CD4-positive, alpha-beta T cell treated with Interleukin-21 for 1 hour (primary cell): ENCODE measurements at regions not wholly inside any gene's neighbourhood (a gene's known extent, or its start where the extent isn't known, plus 50 kb on each side); places are given as distances from the start of the nearest gene placed in this dataset.
"Not testable (repeated sequence)": the region's sequence is repeated elsewhere in the genome, so short reads cannot be mapped to it uniquely, and the experiment has no call there.

Experiments
- DNase-seq: peaks from one replicate; pipeline ENCODE4 v3.0.0-alpha.2; 2020

- not testable (repeated sequence) for DNase-seq
Observed at GRCh38 chr17:64800987-64801386, 118.3 kb downstream of the LRRC37A3 start.

DNA sequence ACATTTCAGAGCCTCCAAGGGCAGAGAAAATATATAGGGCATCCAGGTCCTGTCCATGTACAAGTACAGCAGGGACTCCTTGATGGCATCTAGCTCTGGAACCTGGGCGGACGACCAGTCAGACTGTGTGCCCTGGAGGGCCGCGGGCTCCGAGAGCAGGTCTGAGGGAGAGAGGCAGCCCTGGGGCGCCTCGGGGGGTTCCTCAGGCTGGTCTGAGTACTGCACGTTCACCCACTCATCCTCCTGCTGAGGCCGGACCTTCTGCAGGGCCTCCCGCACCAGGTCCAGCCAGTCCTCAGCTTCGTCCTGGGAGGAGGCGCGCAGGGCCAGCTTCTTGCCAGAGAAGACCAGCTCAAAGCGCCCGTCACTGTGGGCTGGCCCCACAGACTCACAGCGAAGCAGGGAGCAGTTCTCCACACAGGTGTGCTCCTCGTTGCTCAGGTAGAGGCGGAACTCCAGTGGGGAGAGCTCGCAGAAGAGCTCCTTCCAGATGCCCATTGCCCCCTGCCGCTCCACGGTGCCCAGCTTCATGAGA is 118.8 kb downstream of the LRRC37A3 start:
- not testable (repeated sequence) for DNase-seq

DNA sequence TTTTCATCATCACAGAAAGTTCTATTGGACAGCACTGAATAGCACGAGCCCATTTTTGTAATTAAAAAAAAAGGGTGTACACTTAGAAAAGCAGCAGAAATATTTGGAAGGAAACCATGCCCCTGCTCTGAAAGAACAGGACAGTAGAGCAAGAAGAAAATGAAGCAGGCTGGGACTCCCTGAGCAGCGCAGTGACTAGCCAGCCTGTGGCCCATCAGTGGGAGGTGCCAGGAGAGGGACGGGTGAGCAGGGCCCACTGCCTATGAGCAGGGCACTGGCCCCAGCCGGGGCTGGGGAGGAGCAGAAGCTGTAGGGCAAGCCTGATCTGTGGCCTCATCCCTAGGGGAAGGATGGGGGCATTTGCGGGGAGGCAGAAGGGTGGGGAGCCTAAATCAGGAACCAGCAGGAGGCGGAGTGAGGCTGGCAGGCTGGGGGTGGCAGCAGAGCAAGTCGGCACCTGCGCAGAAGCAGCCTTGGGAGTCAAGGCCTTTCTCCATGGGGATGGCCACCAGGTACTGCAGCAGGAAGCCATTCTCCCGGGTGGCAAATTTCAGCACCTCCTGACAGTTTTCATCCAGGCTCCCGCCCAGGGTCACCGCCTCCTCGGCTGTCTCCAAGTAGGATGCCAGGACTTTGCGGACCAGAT is 119.6 kb downstream of the LRRC37A3 start:
- DNase-seq = not testable (repeated sequence)

DNA sequence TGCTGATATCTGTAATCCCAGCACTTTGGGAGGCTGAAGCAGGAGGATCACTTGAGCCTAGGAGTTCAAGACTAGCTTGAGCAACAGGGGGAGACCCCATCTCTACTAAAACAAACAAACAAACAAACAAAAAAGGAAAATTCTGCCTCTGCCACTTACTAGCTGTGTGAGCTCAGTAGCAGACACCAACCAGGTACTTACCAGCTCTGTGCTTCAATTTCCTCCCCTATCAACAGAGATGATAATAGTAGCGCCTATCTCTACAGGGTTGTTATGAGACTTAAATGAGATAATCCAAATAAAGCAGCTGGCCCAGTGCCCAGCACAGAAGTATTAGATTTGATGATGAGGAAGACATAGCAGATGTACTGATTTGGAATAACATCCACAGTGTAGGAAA is 120.3 kb downstream of the LRRC37A3 start:
- DNase-seq = not testable (repeated sequence)

GRCh38 chr17:64798489-64798790 is 120.8 kb downstream of the LRRC37A3 start:
- not testable (repeated sequence) for DNase-seq

GRCh38 chr17:64797746-64798488 is 121.4 kb downstream of the LRRC37A3 start:
- DNase-seq = not testable (repeated sequence)

DNA sequence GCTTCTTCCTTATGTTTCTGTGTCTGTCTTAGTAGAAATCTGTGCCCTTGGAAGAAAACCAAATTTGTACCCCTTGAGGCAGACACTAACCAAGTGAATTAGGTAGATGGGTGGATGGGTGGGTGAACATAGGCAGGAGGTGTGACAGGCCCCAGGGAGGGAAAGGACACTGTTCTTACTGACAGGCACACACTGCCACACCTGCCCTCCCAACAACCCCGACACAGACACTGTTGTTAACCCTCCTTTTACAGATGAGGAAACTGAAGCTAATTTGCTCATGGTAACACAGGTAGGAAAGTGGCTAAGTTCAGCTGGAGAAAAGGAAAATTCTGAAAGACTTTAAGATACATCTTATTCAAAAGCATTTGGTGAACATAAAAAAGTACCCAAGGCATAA is 123.9 kb downstream of the LRRC37A3 start:
- DNase-seq = not testable (repeated sequence)

- not testable (repeated sequence) for DNase-seq
Observed at GRCh38 chr17:64794548-64795274, 124.6 kb downstream of the LRRC37A3 start.

- DNase-seq = not testable (repeated sequence)
Observed at GRCh38 chr17:64794113-64794512, 125.2 kb downstream of the LRRC37A3 start.

DNA sequence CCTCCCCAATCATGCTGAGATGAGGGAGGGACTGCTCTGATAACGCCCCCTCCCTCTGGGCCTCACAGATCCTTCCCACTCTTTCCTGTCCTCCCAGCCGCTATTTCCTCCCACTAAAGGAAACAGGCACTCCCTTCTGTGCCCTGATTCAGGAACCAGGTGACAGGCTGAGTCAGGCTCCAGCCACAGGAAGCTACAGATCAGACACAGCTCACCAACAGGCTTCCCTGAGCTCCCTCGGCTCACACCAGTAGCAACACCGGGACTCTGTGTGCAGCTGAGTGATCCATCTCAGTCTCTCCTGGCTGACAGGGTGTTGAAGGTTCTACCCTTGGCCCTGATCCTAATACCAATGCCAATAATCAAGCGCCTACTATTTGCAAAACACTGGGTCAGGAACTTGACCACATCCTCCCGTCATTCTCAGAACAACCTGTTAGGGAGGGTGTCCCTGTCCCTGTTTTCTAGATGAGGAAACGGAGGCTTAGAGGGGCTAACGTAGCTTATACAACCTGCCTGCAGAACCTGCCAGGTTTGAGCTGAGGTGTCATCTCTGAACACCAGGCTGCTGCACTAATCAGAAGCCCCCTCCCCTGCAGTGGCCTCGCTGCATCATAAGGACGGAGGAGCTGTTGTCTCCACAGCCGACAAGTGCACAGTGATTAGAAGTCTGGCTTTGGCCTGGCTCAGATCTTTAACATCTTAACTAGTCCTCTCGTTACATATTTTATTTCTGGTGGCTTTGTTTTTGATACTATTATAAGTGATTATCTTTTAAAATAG is 126.3 kb downstream of the LRRC37A3 start:
- DNase-seq = peak; percentile 24

DNA sequence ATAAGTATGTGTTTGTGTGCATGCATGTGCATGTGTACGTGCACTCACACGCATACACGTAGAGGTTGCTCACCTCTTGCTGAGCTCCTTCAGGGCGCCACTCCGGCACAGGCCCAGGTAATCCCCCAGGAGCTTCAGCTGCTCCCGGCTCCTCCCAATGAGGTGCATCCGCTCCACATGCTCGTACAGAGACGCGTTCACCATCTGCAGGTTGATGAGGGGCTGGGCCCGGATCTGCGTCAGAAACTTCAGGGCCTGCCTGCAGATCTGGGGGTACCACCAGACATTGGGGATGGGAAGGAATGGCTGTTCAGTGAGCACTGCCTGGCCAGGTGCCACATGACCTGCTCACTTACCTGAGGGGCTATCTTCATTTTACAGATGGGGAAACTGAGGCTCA is 127.0 kb downstream of the LRRC37A3 start:
- DNase-seq = not testable (repeated sequence)

- DNase-seq = not testable (repeated sequence)
Observed at GRCh38 chr17:64791691-64792090, 127.6 kb downstream of the LRRC37A3 start.

- not testable (repeated sequence) for DNase-seq
Observed at GRCh38 chr17:64791226-64791625, 128.1 kb downstream of the LRRC37A3 start.

GRCh38 chr17:64790690-64791089 is 128.6 kb upstream of the SMURF2 start:
- not testable (repeated sequence) for DNase-seq

- not testable (repeated sequence) for DNase-seq
Observed at GRCh38 chr17:64790193-64790592, 128.1 kb upstream of the SMURF2 start.

GRCh38 chr17:64789061-64789445 is 126.9 kb upstream of the SMURF2 start:
- DNase-seq = not testable (repeated sequence)

- no peak for DNase-seq
Observed at GRCh38 chr17:64788286-64789060, 126.4 kb upstream of the SMURF2 start.

GRCh38 chr17:64787921-64788271 is 125.8 kb upstream of the SMURF2 start:
- DNase-seq = no peak

DNA sequence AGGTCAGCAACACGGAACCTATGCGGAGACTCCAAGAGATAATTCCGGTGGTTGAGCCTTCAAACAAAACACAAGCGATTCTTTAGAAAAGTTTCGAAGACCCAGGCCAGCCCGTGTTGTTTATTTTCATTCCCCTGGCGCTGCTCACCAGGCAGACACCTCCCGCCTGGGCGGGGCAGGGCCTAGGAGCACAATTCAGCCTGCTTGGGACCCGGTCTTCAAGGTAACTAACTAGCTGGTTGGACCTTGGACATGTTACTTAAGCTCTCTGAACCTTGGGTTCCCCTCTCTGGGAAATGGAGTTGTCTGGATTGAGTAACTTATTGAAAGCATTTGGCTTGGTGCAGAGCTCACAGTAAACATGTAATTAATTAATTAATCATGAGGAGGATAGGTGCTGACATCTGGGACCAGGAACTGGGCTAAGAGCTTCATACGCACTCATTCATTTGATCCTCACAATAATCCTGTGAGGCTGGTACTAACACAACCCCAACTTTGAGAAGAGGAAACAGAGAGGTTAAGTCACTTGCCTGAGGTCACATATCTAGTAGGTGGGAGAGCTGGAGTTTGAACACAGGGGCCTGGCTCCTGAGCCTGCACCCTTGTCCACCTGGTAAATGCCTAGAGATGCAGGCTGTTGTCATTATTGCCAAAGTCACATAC is 125.3 kb upstream of the SMURF2 start:
- no peak for DNase-seq

DNA sequence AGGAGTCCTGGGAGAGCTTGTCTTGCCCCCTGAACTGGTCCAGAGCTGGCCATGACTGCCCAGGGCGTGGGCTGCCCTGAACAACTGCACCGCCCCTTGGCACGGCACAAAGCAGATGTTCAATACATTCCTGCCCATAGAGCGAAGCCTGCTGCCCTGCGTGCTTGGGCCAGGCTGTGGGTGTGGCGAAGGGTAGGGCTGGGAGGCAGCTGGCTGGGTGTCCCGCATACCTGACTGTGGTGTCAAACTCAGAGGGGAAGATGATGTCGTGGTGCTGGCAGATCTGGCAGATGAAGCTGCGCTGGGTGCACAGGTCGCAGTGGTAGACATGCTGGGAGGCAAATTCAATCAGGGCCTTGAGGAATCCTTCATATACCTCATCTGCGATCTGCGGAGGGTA is 124.2 kb upstream of the SMURF2 start:
- no peak for DNase-seq

GRCh38 chr17:64785011-64785421 is 122.9 kb upstream of the SMURF2 start:
- no peak for DNase-seq
